ENCODE measurements at regions not wholly inside any gene's neighbourhood (a gene's known extent, or its start where the extent isn't known, plus 50 kb on each side); places are given as distances from the start of the nearest gene placed in this dataset.

DNA sequence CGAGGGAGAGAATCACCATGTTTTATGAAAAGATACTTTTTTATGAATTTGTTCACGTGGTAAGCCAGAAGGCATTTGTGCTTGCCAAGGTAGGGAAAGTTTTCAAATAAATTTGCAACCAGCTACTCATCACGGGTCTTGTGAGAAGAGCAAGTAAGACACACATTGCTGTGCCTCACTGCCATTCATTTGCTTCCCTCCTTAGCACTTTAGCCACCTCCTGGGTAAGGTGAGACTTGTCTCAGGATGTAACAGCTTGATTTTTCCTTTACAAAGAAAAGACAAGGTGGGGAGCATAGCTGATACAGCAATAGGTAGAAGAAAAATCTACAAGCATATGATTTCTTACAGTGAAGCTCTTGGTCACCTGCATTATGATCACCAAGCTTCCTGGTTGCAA lies 342.4 kb upstream of the GRM3 start:
- Histone ChIP-seq H3K4me3 (ENCODE audit: low read depth, low read length) (no peak overlapping the region), H3K36me3 (ENCODE audit: control insufficient read depth, insufficient read depth, low read length) (no peaks in the 10 kb centered on the region), H3K9me3 (ENCODE audit: control insufficient read depth in 2 of 2, low read length in 2 of 2) (no peaks in the 10 kb centered on the region), H3K27me3 (ENCODE audit: control insufficient read depth, insufficient read depth, low read length) (no peaks in the 10 kb centered on the region), H3K27ac (ENCODE audit: insufficient read depth, low read length, poor library complexity, severe bottlenecking) (no peak overlapping the region), H3K4me1 (ENCODE audit: control insufficient read depth, insufficient read depth, low read length, poor library complexity, severe bottlenecking) (no peaks in the 10 kb centered on the region)
- ATAC-seq (ENCODE audit: low read depth in 2 of 2) (no peak), DNase-seq (no peak)
- H3K4me1 Mint-ChIP-seq, result no peaks in the 10 kb centered on the region
- H3K27ac Mint-ChIP-seq, result no peak overlapping the region
- H3K27me3 Mint-ChIP-seq, result no peaks in the 10 kb centered on the region
- H3K4me3 Mint-ChIP-seq, result no peak overlapping the region
- H3K36me3 Mint-ChIP-seq, result no peaks in the 10 kb centered on the region
- peaks cover 0 to 14% (median 4%) of the 10 kb centered on the region in 7 donors for H3K9me3 Mint-ChIP-seq

DNA sequence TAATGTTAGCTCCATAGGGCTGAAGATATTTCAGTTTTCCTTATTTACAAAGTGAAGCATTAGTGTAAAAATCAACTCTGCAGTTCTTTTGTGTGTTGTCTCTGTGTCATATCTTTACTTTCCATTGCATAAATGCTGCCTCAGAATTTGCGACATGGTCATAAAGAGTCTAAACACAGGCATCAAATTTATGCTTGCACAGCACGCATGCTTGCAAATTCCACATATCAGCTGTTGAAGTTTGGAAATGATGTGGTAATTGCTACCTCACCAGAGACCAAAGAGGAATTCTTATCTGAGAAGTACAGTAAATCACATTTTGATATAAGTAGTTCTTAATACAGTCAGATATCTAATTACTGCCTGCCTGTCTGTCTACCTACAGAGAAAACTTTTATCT lies 348.2 kb upstream of the GRM3 start:
- Histone ChIP-seq H3K27ac (ENCODE audit: insufficient read depth, low read length, poor library complexity, severe bottlenecking) (no peak overlapping the region), H3K4me1 (ENCODE audit: control insufficient read depth, insufficient read depth, low read length, poor library complexity, severe bottlenecking) (no peaks in the 10 kb centered on the region), H3K9me3 (ENCODE audit: control insufficient read depth in 2 of 2, low read length in 2 of 2) (no peaks in the 10 kb centered on the region), H3K36me3 (ENCODE audit: control insufficient read depth, insufficient read depth, low read length) (no peaks in the 10 kb centered on the region), H3K27me3 (ENCODE audit: control insufficient read depth, insufficient read depth, low read length) (no peaks in the 10 kb centered on the region), H3K4me3 (ENCODE audit: low read depth, low read length) (no peak overlapping the region)
- peaks cover 0 to 13% (median 3%) of the 10 kb centered on the region in 7 donors for H3K9me3 Mint-ChIP-seq
- DNase-seq (no peak), ATAC-seq (ENCODE audit: low read depth in 2 of 2) (no peak)
- H3K36me3 Mint-ChIP-seq, result no peaks in the 10 kb centered on the region
- H3K27ac Mint-ChIP-seq, result no peak overlapping the region
- no peaks in the 10 kb centered on the region for H3K4me1 Mint-ChIP-seq
- H3K27me3 Mint-ChIP-seq, result no peaks in the 10 kb centered on the region
- no peak overlapping the region for H3K4me3 Mint-ChIP-seq

DNA sequence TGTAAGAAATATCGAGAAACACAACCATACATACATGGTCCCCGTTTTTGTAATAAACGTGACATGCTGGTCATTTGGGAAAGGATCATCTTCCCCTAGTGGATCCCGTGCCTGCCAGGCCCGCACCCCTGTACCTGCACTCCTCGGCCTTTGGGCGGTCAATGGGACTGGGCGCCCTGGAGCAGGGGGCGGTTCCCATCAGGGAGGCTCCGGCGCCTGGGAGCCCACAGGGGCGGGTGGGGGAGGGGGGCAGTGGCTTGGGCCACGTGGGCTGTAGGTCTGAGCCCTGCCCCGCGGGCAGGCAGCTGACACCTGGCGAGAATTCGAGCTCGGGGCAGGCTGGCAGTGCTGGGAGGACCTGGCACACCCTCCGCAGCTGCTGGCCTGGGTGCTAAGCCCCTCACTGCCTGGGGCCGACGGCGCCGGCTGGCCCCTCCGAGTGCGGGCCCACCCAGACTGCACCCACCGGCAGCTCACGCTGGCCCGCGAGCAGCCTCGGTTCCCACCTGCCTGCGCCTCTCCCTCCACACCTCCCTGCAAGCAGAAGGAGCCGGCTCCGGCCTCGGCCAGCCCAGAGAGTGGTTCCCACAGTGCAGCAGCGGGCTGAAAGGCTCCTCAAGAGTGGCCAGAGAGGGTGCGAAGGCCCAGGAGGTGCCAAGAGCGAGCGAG lies 361.6 kb upstream of the GRM3 start:
- Histone ChIP-seq H3K36me3 (ENCODE audit: control insufficient read depth, insufficient read depth, low read length) (no peaks in the 10 kb centered on the region), H3K4me3 (ENCODE audit: low read depth, low read length) (no peak overlapping the region), H3K27me3 (ENCODE audit: control insufficient read depth, insufficient read depth, low read length) (no peaks in the 10 kb centered on the region), H3K4me1 (ENCODE audit: control insufficient read depth, insufficient read depth, low read length, poor library complexity, severe bottlenecking) (no peaks in the 10 kb centered on the region), H3K9me3 (ENCODE audit: control insufficient read depth in 2 of 2, low read length in 2 of 2) (no peaks in the 10 kb centered on the region), H3K27ac (ENCODE audit: insufficient read depth, low read length, poor library complexity, severe bottlenecking) (no peak overlapping the region)
- Mint-ChIP-seq H3K4me3 (no peak overlapping the region), H3K27me3 (no peaks in the 10 kb centered on the region), H3K27ac (no peak overlapping the region), H3K36me3 (no peaks in the 10 kb centered on the region), H3K9me3 (peaks cover 0 to 5% (median 2%) of the 10 kb centered on the region in 7 donors), H3K4me1 (no peaks in the 10 kb centered on the region)
- DNase-seq, result no peak
- ATAC-seq (ENCODE audit: low read depth in 2 of 2), result no peak

DNA sequence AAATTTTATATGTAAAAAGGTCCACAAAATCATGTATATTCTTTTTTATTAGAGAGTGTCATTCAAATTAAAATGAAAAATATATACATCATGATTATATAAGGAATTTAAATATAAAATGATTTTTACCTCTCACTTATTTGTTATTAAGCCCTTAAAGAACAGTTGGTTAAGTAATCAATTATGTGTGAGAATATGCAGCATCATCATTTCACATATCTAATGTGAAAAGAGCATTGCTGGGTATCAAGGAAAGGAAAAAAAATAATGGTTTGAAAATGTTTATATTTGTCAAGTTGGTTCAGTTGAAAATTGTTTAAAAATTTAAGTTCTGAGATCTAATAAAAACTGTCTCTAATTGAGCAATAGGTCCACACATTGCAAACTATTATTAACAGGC lies 363.6 kb upstream of the GRM3 start:
- ATAC-seq (ENCODE audit: low read depth in 2 of 2) (no peak), DNase-seq (no peak)
- Histone ChIP-seq H3K4me1 (ENCODE audit: control insufficient read depth, insufficient read depth, low read length, poor library complexity, severe bottlenecking) (no peaks in the 10 kb centered on the region), H3K27ac (ENCODE audit: insufficient read depth, low read length, poor library complexity, severe bottlenecking) (no peak overlapping the region), H3K9me3 (ENCODE audit: control insufficient read depth in 2 of 2, low read length in 2 of 2) (peaks cover 0 to under 1% of the 10 kb centered on the region in 2 experiments), H3K36me3 (ENCODE audit: control insufficient read depth, insufficient read depth, low read length) (no peaks in the 10 kb centered on the region), H3K4me3 (ENCODE audit: low read depth, low read length) (no peak overlapping the region), H3K27me3 (ENCODE audit: control insufficient read depth, insufficient read depth, low read length) (no peaks in the 10 kb centered on the region)
- Mint-ChIP-seq H3K27ac (no peak overlapping the region), H3K4me1 (no peaks in the 10 kb centered on the region), H3K9me3 (peaks cover 0 to 6% (median under 1%) of the 10 kb centered on the region in 7 donors), H3K27me3 (no peaks in the 10 kb centered on the region), H3K4me3 (no peak overlapping the region), H3K36me3 (no peaks in the 10 kb centered on the region)

DNA sequence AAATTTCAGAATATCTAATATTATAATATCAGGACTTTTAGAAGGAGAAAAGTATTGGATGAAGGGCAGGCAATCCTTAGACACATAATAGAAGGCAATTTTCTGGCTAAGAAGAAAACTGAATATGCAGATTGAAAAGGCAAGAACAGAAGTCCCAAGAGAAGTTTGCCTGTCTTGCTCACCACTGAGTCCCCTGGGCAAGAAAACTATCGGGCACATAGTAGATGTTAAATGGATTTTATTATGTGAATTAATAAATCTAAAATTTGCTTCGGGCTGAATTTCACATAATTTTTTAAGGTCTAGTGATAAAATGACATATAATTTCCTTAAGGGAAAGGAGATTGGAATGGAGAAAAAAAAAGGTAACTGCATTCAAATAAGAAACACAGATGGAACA lies 380.9 kb upstream of the GRM3 start:
- no peak overlapping the region for H3K27ac Mint-ChIP-seq
- H3K4me1 Mint-ChIP-seq, result no peaks in the 10 kb centered on the region
- no peaks in the 10 kb centered on the region for H3K27me3 ChIP-seq (ENCODE audit: control insufficient read depth, insufficient read depth, low read length)
- ATAC-seq (ENCODE audit: low read depth in 2 of 2), result no peak
- no peak overlapping the region for H3K4me3 ChIP-seq (ENCODE audit: low read depth, low read length)
- DNase-seq, result no peak
- no peak overlapping the region for H3K4me3 Mint-ChIP-seq
- H3K27me3 Mint-ChIP-seq, result no peaks in the 10 kb centered on the region
- H3K36me3 Mint-ChIP-seq, result no peaks in the 10 kb centered on the region
- H3K9me3 ChIP-seq (ENCODE audit: control insufficient read depth in 2 of 2, low read length in 2 of 2), result no peaks in the 10 kb centered on the region
- no peaks in the 10 kb centered on the region for H3K4me1 ChIP-seq (ENCODE audit: control insufficient read depth, insufficient read depth, low read length, poor library complexity, severe bottlenecking)
- H3K27ac ChIP-seq (ENCODE audit: insufficient read depth, low read length, poor library complexity, severe bottlenecking), result no peak overlapping the region
- no peaks in the 10 kb centered on the region for H3K36me3 ChIP-seq (ENCODE audit: control insufficient read depth, insufficient read depth, low read length)
- peaks cover 3 to 22% (median 5%) of the 10 kb centered on the region in 7 donors for H3K9me3 Mint-ChIP-seq

DNA sequence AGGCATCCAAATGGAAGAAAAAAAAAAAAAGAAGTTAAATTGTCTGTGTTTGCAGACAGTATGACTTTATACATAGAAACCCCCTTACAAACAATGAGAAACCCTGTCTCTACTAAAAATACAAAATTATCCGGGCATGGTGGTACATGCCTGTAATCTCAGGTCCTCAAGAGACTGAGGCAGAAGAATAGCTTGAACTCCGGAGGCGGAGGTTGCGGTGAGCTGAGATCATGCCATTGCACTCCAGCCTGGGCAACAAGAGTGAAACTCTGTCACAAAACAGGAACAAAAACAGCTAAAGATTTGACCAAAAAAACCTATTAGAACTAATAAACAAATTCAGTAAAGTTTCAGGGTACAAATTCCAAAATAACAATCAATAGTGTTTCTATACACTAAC lies 385.8 kb upstream of the GRM3 start:
- H3K9me3 Mint-ChIP-seq, result peaks cover 1 to 15% (median 9%) of the 10 kb centered on the region in 7 donors
- H3K4me1 ChIP-seq (ENCODE audit: control insufficient read depth, insufficient read depth, low read length, poor library complexity, severe bottlenecking), result no peaks in the 10 kb centered on the region
- H3K36me3 ChIP-seq (ENCODE audit: control insufficient read depth, insufficient read depth, low read length), result no peaks in the 10 kb centered on the region
- no peaks in the 10 kb centered on the region for H3K27me3 ChIP-seq (ENCODE audit: control insufficient read depth, insufficient read depth, low read length)
- ATAC-seq (ENCODE audit: low read depth in 2 of 2), result no peak
- no peaks in the 10 kb centered on the region for H3K9me3 ChIP-seq (ENCODE audit: control insufficient read depth in 2 of 2, low read length in 2 of 2)
- H3K36me3 Mint-ChIP-seq, result no peaks in the 10 kb centered on the region
- no peak overlapping the region for H3K4me3 ChIP-seq (ENCODE audit: low read depth, low read length)
- H3K27ac Mint-ChIP-seq, result peak overlapping the region in 1 of 3 donors; percentile 26
- H3K27me3 Mint-ChIP-seq, result no peaks in the 10 kb centered on the region
- H3K4me3 Mint-ChIP-seq, result no peak overlapping the region
- DNase-seq, result no peak
- no peak overlapping the region for H3K27ac ChIP-seq (ENCODE audit: insufficient read depth, low read length, poor library complexity, severe bottlenecking)
- H3K4me1 Mint-ChIP-seq, result no peaks in the 10 kb centered on the region

DNA sequence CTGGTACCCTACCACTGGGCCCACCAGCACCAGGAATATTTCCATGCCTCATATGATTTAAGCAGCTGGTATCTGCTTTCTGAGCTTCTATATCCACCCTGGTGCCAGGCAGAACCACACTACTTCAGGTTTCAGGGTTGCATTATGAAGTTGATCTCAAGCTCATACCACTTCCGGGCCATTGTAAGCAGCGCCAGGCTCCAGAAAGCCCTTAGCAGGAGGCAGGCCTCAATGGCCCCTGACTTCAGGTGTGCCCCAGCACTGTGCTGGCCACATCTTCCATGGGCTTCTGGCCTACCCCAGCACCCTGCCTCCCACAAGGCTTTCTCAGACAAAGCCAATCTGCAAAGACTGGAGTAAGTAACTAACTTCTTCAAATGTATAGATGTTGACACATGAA lies 391.3 kb upstream of the GRM3 start:
- Histone ChIP-seq H3K4me1 (ENCODE audit: control insufficient read depth, insufficient read depth, low read length, poor library complexity, severe bottlenecking) (no peaks in the 10 kb centered on the region), H3K36me3 (ENCODE audit: control insufficient read depth, insufficient read depth, low read length) (no peaks in the 10 kb centered on the region), H3K27ac (ENCODE audit: insufficient read depth, low read length, poor library complexity, severe bottlenecking) (no peak overlapping the region), H3K4me3 (ENCODE audit: low read depth, low read length) (no peak overlapping the region), H3K9me3 (ENCODE audit: control insufficient read depth in 2 of 2, low read length in 2 of 2) (no peaks in the 10 kb centered on the region), H3K27me3 (ENCODE audit: control insufficient read depth, insufficient read depth, low read length) (no peaks in the 10 kb centered on the region)
- Mint-ChIP-seq H3K27ac (no peak overlapping the region), H3K9me3 (peaks cover 7 to 30% (median 8%) of the 10 kb centered on the region in 7 donors), H3K4me3 (no peak overlapping the region), H3K27me3 (no peaks in the 10 kb centered on the region), H3K36me3 (no peaks in the 10 kb centered on the region), H3K4me1 (no peaks in the 10 kb centered on the region)
- DNase-seq, result no peak
- no peak for ATAC-seq (ENCODE audit: low read depth in 2 of 2)

DNA sequence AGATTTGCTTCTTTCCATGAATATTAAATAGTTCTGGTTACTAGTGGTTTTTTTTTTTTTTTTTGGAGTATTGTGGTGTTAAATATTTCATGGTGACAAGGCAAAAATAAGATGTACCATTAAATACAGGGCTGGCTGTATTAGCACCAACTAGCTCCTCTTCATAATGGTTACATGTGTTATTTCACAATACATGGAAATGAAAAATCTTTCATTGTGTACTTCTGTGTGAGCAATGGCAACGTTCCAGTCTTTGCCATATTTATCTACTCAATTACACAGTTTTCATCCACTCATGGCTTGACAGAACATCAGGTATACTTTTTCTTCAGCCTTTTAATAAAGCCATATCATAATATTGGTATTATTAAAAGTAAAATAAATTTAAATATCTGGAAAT lies 394.7 kb upstream of the GRM3 start:
- Mint-ChIP-seq H3K36me3 (no peaks in the 10 kb centered on the region), H3K9me3 (peaks cover 7 to 27% (median 14%) of the 10 kb centered on the region in 7 donors), H3K4me3 (no peak overlapping the region), H3K27me3 (no peaks in the 10 kb centered on the region), H3K4me1 (no peaks in the 10 kb centered on the region), H3K27ac (no peak overlapping the region)
- no peak for DNase-seq
- Histone ChIP-seq H3K9me3 (ENCODE audit: control insufficient read depth in 2 of 2, low read length in 2 of 2) (no peaks in the 10 kb centered on the region), H3K36me3 (ENCODE audit: control insufficient read depth, insufficient read depth, low read length) (no peaks in the 10 kb centered on the region), H3K27me3 (ENCODE audit: control insufficient read depth, insufficient read depth, low read length) (no peaks in the 10 kb centered on the region), H3K27ac (ENCODE audit: insufficient read depth, low read length, poor library complexity, severe bottlenecking) (no peak overlapping the region), H3K4me3 (ENCODE audit: low read depth, low read length) (no peak overlapping the region), H3K4me1 (ENCODE audit: control insufficient read depth, insufficient read depth, low read length, poor library complexity, severe bottlenecking) (no peaks in the 10 kb centered on the region)
- no peak for ATAC-seq (ENCODE audit: low read depth in 2 of 2)

All from CD4-positive, CD25-positive, alpha-beta regulatory T cell (primary cell).